Neural cell (in vitro differentiated cells): ENCODE measurements at regions not wholly inside any gene's neighbourhood (a gene's known extent, or its start where the extent isn't known, plus 50 kb on each side); places are given as distances from the start of the nearest gene placed in this dataset.

Experiments
- H2AFZ ChIP-seq: fragments of 200-600, 300-800 bp; sonication (generic), shearing (Covaris generic); 2 replicates; pipeline ENCODE4 v1.6.0; 2014; ENCODE audit warnings: low read depth, mild to moderate bottlenecking, antibody characterized with exemption, low read length, moderate library complexity
- H3F3A ChIP-seq: fragments of 200-600 bp; shearing (Covaris generic); 2 replicates; pipeline ENCODE4 v1.6.1; 2016; ENCODE audit warnings: mild to moderate bottlenecking, moderate library complexity, mixed read lengths, antibody characterized with exemption, low read length; ENCODE audit not compliant: insufficient read depth, poor library complexity, severe bottlenecking
- H3K27ac ChIP-seq: fragments of 200-600, 300-800 bp; sonication (generic), shearing (Covaris generic); 2 replicates; pipeline ENCODE4 v1.5.1; 2014; ENCODE audit warnings: mild to moderate bottlenecking, low read length, moderate library complexity
- H3K27me3 ChIP-seq: fragments of 300-800, 200-600 bp; sonication (generic), shearing (Covaris generic); 2 replicates; pipeline ENCODE4 v1.6.0; 2014; ENCODE audit warnings: mild to moderate bottlenecking, low read depth, low read length, moderate library complexity; ENCODE audit not compliant: insufficient read depth
- H3K36me3 ChIP-seq: fragments of 300-800, 200-600 bp; sonication (generic), shearing (Covaris generic); 2 replicates; pipeline ENCODE4 v1.5.1; 2014; ENCODE audit warnings: mild to moderate bottlenecking, antibody characterized with exemption, low read length, moderate library complexity; ENCODE audit not compliant: insufficient read depth
- H3K4me2 ChIP-seq: fragments of 300-800, 200-600 bp; sonication (generic), shearing (Covaris generic); 2 replicates; pipeline ENCODE4 v1.6.0; 2014; ENCODE audit warnings: mild to moderate bottlenecking, low read length
- H3K4me3 ChIP-seq: fragments of 300-800, 200-600 bp; sonication (generic), shearing (Covaris generic); 2 replicates; pipeline ENCODE4 v1.5.1; 2014; ENCODE audit warnings: mild to moderate bottlenecking, low read length, moderate library complexity
- H3K79me2 ChIP-seq: fragments of 200-600 bp; shearing (Covaris generic); replicated peaks from 2 replicates; pipeline ENCODE4 v1.6.0; 2014; ENCODE audit warnings: mild to moderate bottlenecking, low read length, moderate library complexity; ENCODE audit not compliant: insufficient read depth
- H3K9ac ChIP-seq: fragments of 300-800, 200-600 bp; sonication (generic), shearing (Covaris generic); 2 replicates; pipeline ENCODE4 v1.6.1; 2016; ENCODE audit warnings: mild to moderate bottlenecking, low read length, mixed read lengths
- H3K9me2 ChIP-seq: fragments of 200-600 bp; shearing (Covaris generic); 2 replicates; pipeline ENCODE4 v1.6.1; 2016; ENCODE audit warnings: mild to moderate bottlenecking, low read length, mixed read lengths; ENCODE audit not compliant: insufficient read depth
- H3K9me3 ChIP-seq: fragments of 200-600, 300-800 bp; sonication (generic), shearing (Covaris generic); 2 replicates; pipeline ENCODE4 v1.6.1; 2016; ENCODE audit warnings: mild to moderate bottlenecking, mixed run types, low read length, moderate library complexity, mixed read lengths
- H4K20me1 ChIP-seq: fragments of 200-600 bp; shearing (Covaris generic); 2 replicates; pipeline ENCODE4 v1.6.1; 2016; ENCODE audit warnings: mild to moderate bottlenecking, mixed run types; ENCODE audit not compliant: insufficient read depth
- CTCF ChIP-seq: fragments of 450-650 bp; IDR thresholded peaks from 2 replicates; pipeline ENCODE4 v1.5.1; 2014; ENCODE audit warnings: antibody characterized with exemption, mild to moderate bottlenecking, moderate library complexity; ENCODE audit not compliant: poor library complexity, severe bottlenecking
- EP300 ChIP-seq: fragments of 450-650 bp; conservative IDR thresholded peaks from 2 replicates; pipeline ENCODE4 v1.6.1; 2014; ENCODE audit warnings: antibody characterized with exemption, mild to moderate bottlenecking, moderate library complexity; ENCODE audit not compliant: poor library complexity, severe bottlenecking
- EZH2 ChIP-seq: fragments of 200-600, 300-800 bp; shearing (Covaris generic), sonication (generic); IDR thresholded peaks from 2 replicates; pipeline ENCODE4 v1.6.1; 2014; ENCODE audit warnings: antibody characterized with exemption, low read length, borderline replicate concordance, mild to moderate bottlenecking; ENCODE audit not compliant: insufficient read depth, poor library complexity, severe bottlenecking
- MXI1 ChIP-seq: fragments of 450-650 bp; conservative IDR thresholded peaks from 2 replicates; pipeline ENCODE4 v1.6.1; 2014; ENCODE audit warnings: antibody characterized with exemption, mild to moderate bottlenecking; ENCODE audit not compliant: poor library complexity, severe bottlenecking
- POLR2AphosphoS5 ChIP-seq: IDR thresholded peaks from 2 replicates; pipeline ENCODE4 v1.6.1; 2012
- RAD21 ChIP-seq: fragments of 450-650 bp; conservative IDR thresholded peaks from 2 replicates; pipeline ENCODE4 v1.6.1; 2014; ENCODE audit warnings: antibody characterized with exemption, mild to moderate bottlenecking, moderate library complexity
- REST ChIP-seq: IDR thresholded peaks from 2 replicates; pipeline ENCODE4 v1.6.1; 2012; ENCODE audit warnings: borderline replicate concordance
- SMC3 ChIP-seq: fragments of 450-650 bp; conservative IDR thresholded peaks from 2 replicates; pipeline ENCODE4 v1.6.1; 2014; ENCODE audit warnings: antibody characterized with exemption, mild to moderate bottlenecking, moderate library complexity; ENCODE audit not compliant: poor library complexity
- TAF1 ChIP-seq: IDR thresholded peaks from 2 replicates; pipeline ENCODE4 v1.6.1; 2012; ENCODE audit warnings: low read depth

GRCh38 chr3:3302964-3303363 is 123.5 kb upstream of the CRBN start:
- Histone ChIP-seq H3K9me2 (no peaks in the 10 kb centered on the region), H3K9ac (no peak overlapping the region), H3K4me2 (no peak overlapping the region), H3K4me3 (no peak overlapping the region), H2AFZ (no peak overlapping the region), H4K20me1 (no peaks in the 10 kb centered on the region), H3K27ac (no peak overlapping the region), H3K9me3 (no peaks in the 10 kb centered on the region), H3F3A (no peaks in the 10 kb centered on the region), H3K79me2 (no peaks in the 10 kb centered on the region), H3K36me3 (no peaks in the 10 kb centered on the region), H3K27me3 (no peaks in the 10 kb centered on the region)
- no peak for TF ChIP-seq SMC3
- TF ChIP-seq MXI1 = no peak
- no peak for TF ChIP-seq EZH2
- TF ChIP-seq RAD21 = no peak
- no peak for TF ChIP-seq EP300
- TF ChIP-seq CTCF = no peak
- TF ChIP-seq REST = no peak
- TF ChIP-seq POLR2AphosphoS5 = no peak
- no peak for TF ChIP-seq TAF1

GRCh38 chr3:3301476-3301875 is 122.0 kb upstream of the CRBN start:
- no peak overlapping the region for H3K4me3 ChIP-seq
- no peaks in the 10 kb centered on the region for H3K9me3 ChIP-seq
- H3K79me2 ChIP-seq = no peaks in the 10 kb centered on the region
- no peaks in the 10 kb centered on the region for H3K27me3 ChIP-seq
- no peak overlapping the region for H3K27ac ChIP-seq
- H2AFZ ChIP-seq = no peak overlapping the region
- H3K9me2 ChIP-seq = no peaks in the 10 kb centered on the region
- H3K9ac ChIP-seq = no peak overlapping the region
- no peak overlapping the region for H3K4me2 ChIP-seq
- no peaks in the 10 kb centered on the region for H3K36me3 ChIP-seq
- peaks cover 4% of the 10 kb centered on the region for H3F3A ChIP-seq
- TF ChIP-seq RAD21 (no peak), CTCF (no peak), POLR2AphosphoS5 (no peak), MXI1 (no peak), REST (no peak), SMC3 (no peak), EZH2 (no peak), EP300 (no peak), TAF1 (no peak)
- no peaks in the 10 kb centered on the region for H4K20me1 ChIP-seq
